Upper lobe of right lung (tissue), 1 donor: ENCODE measurements at regions not wholly inside any gene's neighbourhood (a gene's known extent, or its start where the extent isn't known, plus 50 kb on each side); places are given as distances from the start of the nearest gene placed in this dataset.

Experiments
- ATAC-seq: fragments of 200-7000 bp; cut with Tn5 transposase; one replicate; pipeline ENCODE4 v1.9.1; 2020; ENCODE audit warnings: mild to moderate bottlenecking, moderate library complexity
- DNase-seq: peaks from one replicate; pipeline ENCODE4 v3.0.0-alpha.2; 2020
- H3K27ac ChIP-seq: fragments of 200-600 bp; one replicate; pipeline ENCODE4 v1.8.0; 2022
- H3K27me3 ChIP-seq: fragments of 200-600 bp; one replicate; pipeline ENCODE4 v1.8.0; 2022; ENCODE audit warnings: mild to moderate bottlenecking
- H3K36me3 ChIP-seq: fragments of 200-600 bp; one replicate; pipeline ENCODE4 v1.8.0; 2022
- H3K4me1 ChIP-seq: fragments of 200-600 bp; one replicate; pipeline ENCODE4 v1.8.0; 2022
- H3K4me3 ChIP-seq: fragments of 200-600 bp; one replicate; pipeline ENCODE4 v1.8.0; 2022; ENCODE audit warnings: mild to moderate bottlenecking
- H3K9me3 ChIP-seq: fragments of 200-600 bp; one replicate; pipeline ENCODE4 v1.8.0; 2022
- intact Hi-C: fragments of 100-400 bp; cut with DNase I; formaldehyde crosslinking; loops from one replicate; pipeline ENCODE4 v1.11.0; 2022
- TF ChIP-seq, protein P1 (sequence below): fragments of 200-600 bp; IDR thresholded peaks from one replicate; pipeline ENCODE4 v1.8.0; 2022; ENCODE audit warnings: antibody characterized with exemption
- donor health status: DM: no; HTN: yes; CAD: no; lungs with severe emphysema.

DNA sequence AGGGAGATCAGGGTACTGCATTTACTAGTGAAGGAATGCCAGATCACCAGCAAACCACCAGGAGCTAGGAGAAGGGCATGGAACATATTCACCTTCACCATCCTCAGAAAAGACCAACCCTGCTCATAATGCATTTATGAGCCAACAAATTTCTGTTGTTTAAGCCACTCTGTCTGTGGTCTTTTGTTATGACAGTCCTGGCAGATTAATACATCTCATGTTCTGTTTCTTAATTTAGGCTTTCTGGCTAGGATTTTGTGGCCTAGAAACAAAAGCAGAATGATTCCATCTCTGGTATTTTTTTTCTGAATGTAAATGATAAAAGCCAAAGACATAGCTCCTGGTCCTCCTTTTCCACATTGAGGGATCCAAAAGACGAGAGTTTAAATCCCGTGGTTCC, 797.9 kb downstream of the TYW1 start:
- DNase-seq, result no peak
- Histone ChIP-seq H3K27me3 (no peaks in the 10 kb centered on the region), H3K27ac (no peak overlapping the region), H3K4me3 (no peak overlapping the region), H3K4me1 (no peaks in the 10 kb centered on the region), H3K36me3 (no peaks in the 10 kb centered on the region), H3K9me3 (no peaks in the 10 kb centered on the region)
- TF ChIP-seq, protein P1, sequence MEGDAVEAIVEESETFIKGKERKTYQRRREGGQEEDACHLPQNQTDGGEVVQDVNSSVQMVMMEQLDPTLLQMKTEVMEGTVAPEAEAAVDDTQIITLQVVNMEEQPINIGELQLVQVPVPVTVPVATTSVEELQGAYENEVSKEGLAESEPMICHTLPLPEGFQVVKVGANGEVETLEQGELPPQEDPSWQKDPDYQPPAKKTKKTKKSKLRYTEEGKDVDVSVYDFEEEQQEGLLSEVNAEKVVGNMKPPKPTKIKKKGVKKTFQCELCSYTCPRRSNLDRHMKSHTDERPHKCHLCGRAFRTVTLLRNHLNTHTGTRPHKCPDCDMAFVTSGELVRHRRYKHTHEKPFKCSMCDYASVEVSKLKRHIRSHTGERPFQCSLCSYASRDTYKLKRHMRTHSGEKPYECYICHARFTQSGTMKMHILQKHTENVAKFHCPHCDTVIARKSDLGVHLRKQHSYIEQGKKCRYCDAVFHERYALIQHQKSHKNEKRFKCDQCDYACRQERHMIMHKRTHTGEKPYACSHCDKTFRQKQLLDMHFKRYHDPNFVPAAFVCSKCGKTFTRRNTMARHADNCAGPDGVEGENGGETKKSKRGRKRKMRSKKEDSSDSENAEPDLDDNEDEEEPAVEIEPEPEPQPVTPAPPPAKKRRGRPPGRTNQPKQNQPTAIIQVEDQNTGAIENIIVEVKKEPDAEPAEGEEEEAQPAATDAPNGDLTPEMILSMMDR, result no peak
- ATAC-seq, result no peak
- intact Hi-C loops, result no loop called here

DNA sequence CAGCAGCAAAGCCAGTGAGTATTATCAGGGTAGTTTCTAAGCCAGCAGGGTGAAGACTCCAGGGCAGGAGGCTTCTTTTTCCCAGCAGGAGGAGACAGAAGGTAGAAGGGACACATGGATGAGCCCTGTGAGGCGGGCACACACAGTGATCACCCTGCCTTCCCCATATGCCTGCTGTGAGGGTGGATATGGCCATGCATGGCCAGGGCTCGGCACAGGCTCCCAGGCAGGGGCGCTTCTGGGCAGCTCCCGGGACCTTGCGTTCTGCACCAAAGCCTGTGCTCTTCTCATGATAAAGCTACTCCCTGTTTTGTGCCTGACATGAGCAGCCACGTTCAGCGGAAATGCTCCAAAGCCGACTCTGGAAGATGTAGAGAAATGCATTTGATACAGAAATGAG, 807.2 kb downstream of the TYW1 start:
- intact Hi-C loops, result no loop called here
- Histone ChIP-seq H3K4me3 (no peak overlapping the region), H3K4me1 (no peaks in the 10 kb centered on the region), H3K27ac (no peak overlapping the region), H3K27me3 (no peaks in the 10 kb centered on the region), H3K9me3 (no peaks in the 10 kb centered on the region), H3K36me3 (no peaks in the 10 kb centered on the region)
- TF ChIP-seq, protein P1, result no peak
- DNase-seq (no peak), ATAC-seq (no peak)

DNA sequence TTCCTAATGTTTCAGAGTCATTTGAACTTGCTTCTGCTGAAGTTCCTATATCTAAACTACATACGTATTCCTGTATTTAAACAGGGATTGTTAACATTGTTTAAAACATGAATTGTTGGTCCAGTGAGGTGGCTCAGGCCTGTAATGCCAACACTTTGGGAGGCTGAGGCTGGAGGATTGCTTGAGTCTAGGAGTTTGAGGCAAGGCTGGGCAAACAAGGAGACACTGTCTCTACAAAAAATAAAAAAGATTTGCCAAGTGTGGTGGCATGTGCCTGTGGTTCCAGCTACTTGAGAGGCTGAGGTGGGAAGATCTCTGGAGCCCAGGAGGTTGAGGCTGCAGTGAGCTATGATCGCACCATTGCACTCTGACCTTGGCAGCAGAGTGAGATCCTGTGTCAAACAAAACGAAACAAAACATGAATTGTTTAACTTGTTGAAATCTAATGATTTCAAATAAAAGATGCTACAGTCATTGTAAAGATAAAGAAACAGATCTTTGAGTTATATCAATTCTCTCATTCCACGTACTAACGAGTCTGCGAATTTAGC, 809.4 kb downstream of the TYW1 start:
- Histone ChIP-seq H3K4me1 (no peaks in the 10 kb centered on the region), H3K4me3 (no peak overlapping the region), H3K36me3 (no peaks in the 10 kb centered on the region), H3K27me3 (no peaks in the 10 kb centered on the region), H3K27ac (no peak overlapping the region), H3K9me3 (no peaks in the 10 kb centered on the region)
- TF ChIP-seq, protein P1, result no peak
- DNase-seq (no peak), ATAC-seq (no peak)
- intact Hi-C loops, result no loop called here

DNA sequence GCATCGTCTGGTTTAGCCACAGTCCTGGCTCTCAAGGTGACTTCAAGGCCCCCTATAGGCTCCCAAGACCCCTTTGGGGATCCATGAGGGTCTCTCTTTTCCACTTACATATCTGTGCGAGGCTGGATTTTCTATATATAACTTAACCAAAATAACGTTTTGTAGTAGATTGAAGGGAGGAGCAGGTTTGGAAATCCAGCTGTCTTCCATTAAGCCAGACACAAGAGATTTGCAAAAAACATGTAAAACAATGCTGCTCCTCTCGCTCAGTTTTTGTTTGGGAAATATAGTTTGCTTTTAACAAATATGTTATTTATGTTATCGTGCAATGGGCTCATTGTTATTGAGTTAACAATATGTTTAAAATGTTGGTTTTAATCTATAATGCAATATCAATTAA, 811.2 kb downstream of the TYW1 start:
- ATAC-seq (no peak), DNase-seq (no peak)
- TF ChIP-seq, protein P1, result no peak
- Histone ChIP-seq H3K9me3 (no peaks in the 10 kb centered on the region), H3K27ac (no peak overlapping the region), H3K27me3 (no peaks in the 10 kb centered on the region), H3K4me3 (no peak overlapping the region), H3K36me3 (no peaks in the 10 kb centered on the region), H3K4me1 (no peaks in the 10 kb centered on the region)
- intact Hi-C loops, result no loop called here

DNA sequence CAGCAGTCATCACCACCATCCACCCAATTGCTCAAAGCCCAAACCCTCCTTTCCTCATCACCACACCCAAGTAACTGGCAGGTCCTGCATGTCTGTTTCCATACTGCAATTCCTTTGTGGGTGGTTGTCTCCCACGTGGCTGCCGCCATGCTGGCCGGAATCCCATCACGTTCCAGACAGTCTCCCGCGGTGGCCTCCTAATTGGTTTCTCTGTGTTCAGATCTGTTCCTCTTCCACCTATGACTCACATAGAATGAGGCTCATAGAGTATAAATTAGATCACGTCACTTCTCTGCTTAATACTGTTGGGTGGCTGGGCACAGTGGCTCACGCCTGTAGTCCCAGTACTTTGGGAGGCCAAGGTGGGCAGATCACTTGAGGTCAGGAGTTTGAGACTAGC, 813.0 kb downstream of the TYW1 start:
- Histone ChIP-seq H3K27ac (no peak overlapping the region), H3K36me3 (no peaks in the 10 kb centered on the region), H3K4me3 (no peak overlapping the region), H3K27me3 (no peaks in the 10 kb centered on the region), H3K9me3 (no peaks in the 10 kb centered on the region), H3K4me1 (no peaks in the 10 kb centered on the region)
- TF ChIP-seq, protein P1, result no peak
- no peak for DNase-seq
- intact Hi-C loops, result no loop called here
- ATAC-seq, result no peak
